NCI-H526 treated with DMSO at 0.1 percent for 48 hours (cell line): ENCODE measurements at regions not wholly inside any gene's neighbourhood (a gene's known extent, or its start where the extent isn't known, plus 50 kb on each side); places are given as distances from the start of the nearest gene placed in this dataset.
"Not testable (repeated sequence)": the region's sequence is repeated elsewhere in the genome, so short reads cannot be mapped to it uniquely, and the experiment has no call there.

Experiments
- DNase-seq: peaks from one replicate; lab custom pipeline; 2025; lab: John Stamatoyannopoulos, UW

DNA sequence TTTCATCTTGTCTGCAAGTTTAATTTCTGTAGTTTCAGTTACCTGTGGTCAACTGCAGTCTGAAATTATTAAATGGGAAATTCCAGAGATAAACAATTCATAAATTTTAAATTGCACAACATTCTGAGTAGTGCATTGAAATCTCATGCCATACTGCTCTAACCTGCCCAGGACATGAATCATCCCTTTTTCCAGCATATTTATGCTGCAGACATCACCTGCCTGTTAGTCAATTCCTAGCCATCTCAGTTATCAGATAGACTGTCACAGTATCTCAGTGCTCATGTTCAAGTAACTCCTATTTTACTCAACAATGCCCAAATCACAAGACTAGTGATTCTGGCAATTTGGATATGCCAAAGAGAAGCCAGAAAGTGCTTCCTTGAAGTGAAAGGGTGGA is 223.0 kb upstream of the GRIA1 start:
- DNase-seq: no peak

- no peak for DNase-seq
Observed at GRCh38 chr5:153275695-153276094, 214.8 kb upstream of the GRIA1 start.

DNA sequence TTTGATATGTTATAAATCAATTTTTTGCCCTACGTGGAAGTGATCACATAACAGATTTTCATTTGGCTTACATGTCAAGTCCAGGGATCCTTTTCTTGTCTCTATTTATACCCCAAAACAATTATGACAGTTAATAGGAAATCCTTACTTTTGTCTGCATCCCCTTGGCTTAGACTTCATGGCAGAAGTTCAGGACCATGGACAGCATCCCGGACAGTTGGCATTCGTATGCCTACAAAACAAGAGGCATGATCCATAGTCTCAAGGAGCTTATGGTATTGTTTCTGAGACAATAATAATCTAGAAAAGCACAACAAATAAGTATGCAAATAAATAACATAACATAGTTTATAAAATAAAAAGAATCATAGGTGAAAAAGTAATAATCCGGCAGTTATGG is 214.3 kb upstream of the GRIA1 start:
- no peak for DNase-seq

DNA sequence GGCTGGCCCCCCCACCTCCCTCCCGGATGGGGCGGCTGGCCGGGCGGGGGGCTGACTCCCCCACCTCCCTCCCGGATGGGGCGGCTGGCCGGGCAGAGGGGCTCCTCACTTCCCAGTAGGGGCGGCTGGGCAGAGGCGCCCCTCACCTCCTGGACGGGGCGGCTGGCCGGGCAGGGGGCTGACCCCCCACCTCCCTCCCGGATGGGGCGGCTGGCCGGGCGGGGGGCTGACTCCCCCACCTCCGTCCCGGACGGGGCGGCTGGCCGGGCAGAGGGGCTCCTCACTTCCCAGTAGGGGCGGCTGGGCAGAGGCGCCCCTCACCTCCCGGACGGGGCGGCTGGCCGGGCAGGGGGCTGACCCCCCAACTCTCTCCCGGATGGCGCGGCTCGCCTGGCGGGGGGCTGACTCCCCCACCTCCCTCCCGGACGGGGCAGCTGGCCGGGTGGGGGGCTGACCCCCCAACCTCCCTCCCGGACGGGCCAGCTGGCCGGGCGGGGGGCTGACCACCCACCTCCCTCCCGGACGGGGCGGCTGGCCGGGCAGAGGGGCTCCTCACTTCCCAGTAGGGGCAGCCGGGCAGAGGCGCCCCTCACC is 194.1 kb upstream of the GRIA1 start:
- DNase-seq: not testable (repeated sequence)

- no peak for DNase-seq
Observed at GRCh38 chr5:153299891-153300290, 190.6 kb upstream of the GRIA1 start.

DNA sequence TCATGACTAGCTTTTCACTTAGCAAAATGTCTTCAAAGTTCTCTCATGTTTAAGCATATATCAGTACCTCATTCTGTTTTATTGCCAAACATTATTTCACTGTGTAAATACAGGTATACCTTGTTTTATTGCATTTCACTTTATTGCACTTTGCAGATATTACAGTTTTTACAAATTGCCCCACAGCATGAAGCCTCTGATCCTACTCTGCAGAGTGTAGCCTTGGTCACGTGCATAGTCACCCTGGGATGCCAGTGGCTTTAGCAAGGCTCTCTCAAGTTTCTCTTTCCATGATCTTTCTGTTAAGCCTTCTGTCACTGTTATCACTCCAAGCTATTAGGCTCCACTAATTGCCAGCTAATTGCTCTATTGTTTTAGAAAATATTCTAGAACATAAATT is 182.2 kb upstream of the GRIA1 start:
- DNase-seq: no peak

DNA sequence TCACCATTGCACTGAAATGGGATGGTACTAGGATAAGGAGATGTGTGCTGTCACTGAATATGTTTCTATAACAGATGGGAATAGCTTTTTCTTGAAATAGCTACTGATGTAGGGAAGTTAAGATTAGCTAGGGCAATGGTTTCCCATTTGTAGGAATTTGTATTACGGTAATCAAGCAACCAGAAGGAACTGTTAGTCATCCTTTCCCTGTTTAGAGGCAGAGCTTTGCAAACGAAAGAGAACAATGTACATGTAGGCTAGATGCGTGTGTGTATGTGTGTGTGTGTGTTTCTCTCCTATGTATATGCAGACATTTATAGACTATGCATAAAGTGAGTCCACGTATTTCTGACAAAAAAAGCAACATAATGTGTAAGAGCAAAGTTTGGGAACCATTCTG is 171.9 kb upstream of the GRIA1 start:
- no peak for DNase-seq

GRCh38 chr5:153321478-153321877 is 169.0 kb upstream of the GRIA1 start:
- DNase-seq: no peak

- no peak for DNase-seq
Observed at GRCh38 chr5:153340139-153340538, 150.3 kb upstream of the GRIA1 start.

- no peak for DNase-seq
Observed at GRCh38 chr5:153340738-153341137, 149.7 kb upstream of the GRIA1 start.

- DNase-seq: no peak
Observed at GRCh38 chr5:153342487-153342886, 148.0 kb upstream of the GRIA1 start.

GRCh38 chr5:153347611-153348010 is 142.9 kb upstream of the GRIA1 start:
- DNase-seq: no peak

- no peak for DNase-seq
Observed at GRCh38 chr5:153350175-153350883, 140.1 kb upstream of the GRIA1 start.

- no peak for DNase-seq
Observed at GRCh38 chr5:153352685-153353219, 137.7 kb upstream of the GRIA1 start.

GRCh38 chr5:153357493-153358112 is 132.9 kb upstream of the GRIA1 start:
- no peak for DNase-seq

DNA sequence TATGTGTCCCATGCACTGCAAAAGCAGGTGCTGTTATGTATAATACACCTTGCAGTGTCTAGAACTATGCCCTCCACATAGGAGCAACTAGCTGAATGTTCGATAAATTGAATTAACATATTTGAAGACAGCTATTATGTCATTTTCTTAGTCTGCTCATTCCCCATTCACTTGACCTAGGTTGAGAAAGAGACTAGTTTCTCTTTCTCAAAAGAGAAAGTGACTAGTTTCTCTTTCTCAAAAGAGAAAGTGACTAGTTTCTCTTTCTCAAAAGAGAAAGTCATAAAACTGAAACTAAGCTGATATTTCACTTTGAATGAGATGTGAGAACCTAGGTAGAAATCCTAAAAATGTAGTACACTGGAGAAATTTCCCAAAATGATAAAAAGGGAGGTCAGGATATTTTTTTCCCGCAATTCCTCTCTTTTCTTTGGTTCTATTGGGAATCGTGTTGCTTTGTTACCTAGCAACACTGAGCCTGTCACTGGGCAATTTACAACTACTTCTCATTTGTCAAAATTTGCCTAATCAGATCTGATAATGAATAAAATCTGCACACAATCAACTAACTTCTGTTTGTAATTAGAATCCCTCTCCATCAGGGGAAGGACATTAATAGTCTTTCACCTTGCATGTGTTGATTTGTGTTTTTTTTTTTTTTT is 132.0 kb upstream of the GRIA1 start:
- no peak for DNase-seq

DNA sequence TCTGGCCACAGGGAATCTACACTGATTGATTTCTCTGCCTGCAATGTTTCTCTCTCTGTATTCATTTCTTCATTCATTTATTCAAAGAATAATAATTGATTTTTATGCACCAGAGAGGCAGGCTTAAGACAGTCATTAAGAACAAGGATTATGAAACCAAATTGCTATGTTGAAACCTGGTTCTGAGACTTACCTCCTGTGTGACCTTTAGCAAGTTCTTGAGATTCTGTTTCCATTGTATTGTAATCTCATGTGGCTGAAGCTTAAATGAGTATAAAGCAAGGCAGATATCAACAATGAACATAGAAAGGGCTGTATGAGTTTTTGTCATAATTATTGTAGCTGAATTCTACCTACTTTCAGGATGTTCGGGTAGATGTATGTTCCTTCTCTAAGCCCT is 129.6 kb upstream of the GRIA1 start:
- DNase-seq: no peak

- no peak for DNase-seq
Observed at GRCh38 chr5:153361735-153362409, 128.6 kb upstream of the GRIA1 start.

DNA sequence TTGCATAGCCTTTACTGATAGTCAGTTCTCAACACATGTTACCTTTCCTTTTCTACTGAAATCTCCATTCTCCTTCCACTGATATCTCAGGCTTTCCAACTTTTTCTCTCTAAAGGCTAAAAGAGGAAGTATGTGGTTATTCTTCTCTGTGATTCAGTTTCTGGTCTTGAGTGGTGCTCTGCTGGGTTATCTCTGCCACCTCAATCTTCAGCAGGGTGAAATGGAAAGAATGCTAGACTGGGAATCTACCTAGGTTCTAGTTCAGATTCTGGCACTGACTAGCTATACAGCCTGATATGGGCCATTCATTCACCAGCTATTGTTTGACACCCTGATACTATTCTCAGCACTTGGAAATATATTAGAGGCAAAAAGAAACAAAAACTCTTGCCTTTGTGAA is 124.9 kb upstream of the GRIA1 start:
- DNase-seq: no peak

GRCh38 chr5:153367466-153367865 is 123.0 kb upstream of the GRIA1 start:
- DNase-seq: no peak

DNA sequence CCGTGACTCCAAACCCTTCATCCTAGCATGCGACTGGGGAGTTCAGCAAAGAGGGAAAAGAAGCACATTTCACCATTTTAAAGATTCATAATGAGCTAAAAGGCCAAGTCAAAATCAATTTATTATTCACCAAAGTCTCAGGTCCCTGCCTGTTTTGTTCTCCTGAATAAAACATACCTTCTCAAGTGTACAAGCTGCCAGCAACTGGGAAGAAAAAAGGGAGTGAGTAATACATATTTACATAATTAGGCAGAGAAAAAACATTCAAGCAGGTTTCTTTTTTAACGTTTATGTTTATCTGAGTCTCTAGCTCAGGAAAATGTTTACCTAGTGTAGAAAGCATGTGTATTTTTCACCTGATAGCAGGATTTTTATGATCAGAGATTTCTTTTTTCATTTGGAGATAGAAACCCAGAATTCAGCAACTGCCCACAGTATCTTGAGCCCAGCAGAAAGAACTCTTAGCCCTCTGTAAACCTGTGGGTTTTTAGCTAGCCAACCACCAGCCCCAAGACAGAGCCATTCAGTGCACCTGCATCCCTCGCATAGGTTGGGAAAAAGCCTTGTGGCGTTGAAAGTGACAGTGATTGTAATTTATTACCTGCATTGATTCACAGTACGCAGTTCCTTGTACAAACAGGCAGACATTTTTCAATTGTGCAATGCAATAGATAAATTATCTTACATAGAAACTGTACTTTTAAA is 117.9 kb upstream of the GRIA1 start:
- no peak for DNase-seq

DNA sequence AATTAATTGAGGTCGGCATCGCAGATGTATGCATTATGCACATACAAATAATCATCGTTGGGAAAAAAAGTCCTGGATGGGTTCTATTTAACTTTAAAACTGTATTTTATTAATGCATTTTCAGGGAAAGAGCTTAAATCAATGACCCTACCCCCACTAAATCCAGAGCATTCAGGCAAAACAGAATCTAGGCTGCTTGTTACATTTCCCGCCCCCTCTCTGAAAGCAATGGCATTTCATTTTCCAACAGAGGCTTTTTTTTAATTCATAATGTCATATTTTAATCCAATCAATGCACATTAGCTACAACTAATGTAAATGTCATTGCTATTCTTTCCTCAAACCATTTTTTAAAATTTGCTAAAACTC is 117.4 kb upstream of the GRIA1 start:
- DNase-seq: no peak
